SU-DHL-6 (cell line): ENCODE measurements at regions not wholly inside any gene's neighbourhood (a gene's known extent, or its start where the extent isn't known, plus 50 kb on each side); places are given as distances from the start of the nearest gene placed in this dataset.
"Not testable (repeated sequence)": the region's sequence is repeated elsewhere in the genome, so short reads cannot be mapped to it uniquely, and the experiment has no call there.

ENCODE experiments used
- H2AFZ ChIP-seq: fragments of 200-600 bp; sonication (generic); 2 replicates; pipeline ENCODE4 v1.6.1; 2014; ENCODE audit warnings: low read depth, mild to moderate bottlenecking, moderate library complexity, mixed read lengths, antibody characterized with exemption, low read length; ENCODE audit not compliant: severe bottlenecking
- H3F3A ChIP-seq: fragments of 200-600 bp; shearing (Covaris generic); 2 replicates; pipeline ENCODE4 v1.6.0; 2016; ENCODE audit warnings: antibody characterized with exemption, mild to moderate bottlenecking; ENCODE audit not compliant: insufficient read depth
- H3K27ac ChIP-seq: fragments of 200-600 bp; sonication (generic); 2 replicates; pipeline ENCODE4 v1.5.1; 2016; ENCODE audit warnings: low read depth, mild to moderate bottlenecking, low read length, moderate library complexity, mixed read lengths
- H3K27me3 ChIP-seq: fragments of 200-600 bp; sonication (generic), shearing (Covaris generic); 2 replicates; pipeline ENCODE4 v1.6.0; 2014; ENCODE audit warnings: mild to moderate bottlenecking, low read length
- H3K36me3 ChIP-seq: fragments of 200-600 bp; sonication (generic); 2 replicates; pipeline ENCODE4 v1.6.1; 2014; ENCODE audit warnings: mild to moderate bottlenecking, low read length, mixed read lengths
- H3K4me2 ChIP-seq: fragments of 300-600, 200-600 bp; shearing (Covaris generic), sonication (generic); 2 replicates; pipeline ENCODE4 v1.6.0; 2014; ENCODE audit warnings: low read length, low read depth, mild to moderate bottlenecking; ENCODE audit not compliant: poor library complexity, severe bottlenecking
- H3K4me3 ChIP-seq: fragments of 200-600 bp; sonication (generic); 2 replicates; pipeline ENCODE4 v1.5.1; 2014; ENCODE audit warnings: antibody characterized with exemption, low read length, mild to moderate bottlenecking, mixed read lengths; ENCODE audit not compliant: insufficient read depth, poor library complexity, severe bottlenecking
- H3K79me2 ChIP-seq: fragments of 200-600 bp; sonication (generic); 2 replicates; pipeline ENCODE4 v1.6.1; 2014; ENCODE audit warnings: mild to moderate bottlenecking, low read length, moderate library complexity; ENCODE audit not compliant: insufficient read depth
- H3K9ac ChIP-seq: fragments of 200-600 bp; sonication (generic); 2 replicates; pipeline ENCODE4 v1.7.0; 2014; ENCODE audit warnings: mild to moderate bottlenecking, low read length
- H3K9me2 ChIP-seq: fragments of 200-600 bp; sonication (generic); replicated peaks from 2 replicates; pipeline ENCODE4 v1.6.1; 2014; ENCODE audit warnings: low read length; ENCODE audit not compliant: insufficient read depth
- H3K9me3 ChIP-seq: fragments of 200-600 bp; sonication (generic); 2 replicates; pipeline ENCODE4 v1.6.1; 2014; ENCODE audit warnings: low read length, mixed read lengths; ENCODE audit not compliant: insufficient read depth
- H4K20me1 ChIP-seq: fragments of 200-600 bp; sonication (generic); 2 replicates; pipeline ENCODE4 v1.6.1; 2014; ENCODE audit warnings: low read depth, mild to moderate bottlenecking, antibody characterized with exemption, low read length, moderate library complexity, mixed read lengths
- EZH2phosphoT487 ChIP-seq: fragments of 200-600 bp; sonication (generic), shearing (Covaris generic); conservative IDR thresholded peaks from 2 replicates; pipeline ENCODE4 v1.6.1; 2018; ENCODE audit warnings: mild to moderate bottlenecking, antibody characterized with exemption, low read length, moderate library complexity, mixed read lengths
- TF ChIP-seq, protein P1 (sequence below): fragments of 200-600 bp; sonication (generic); IDR thresholded peaks from one replicate; pipeline ENCODE4 v1.5.1; 2017; ENCODE audit warnings: antibody characterized with exemption, mild to moderate bottlenecking, low read length, moderate library complexity; ENCODE audit not compliant: insufficient read depth, poor library complexity, severe bottlenecking

DNA sequence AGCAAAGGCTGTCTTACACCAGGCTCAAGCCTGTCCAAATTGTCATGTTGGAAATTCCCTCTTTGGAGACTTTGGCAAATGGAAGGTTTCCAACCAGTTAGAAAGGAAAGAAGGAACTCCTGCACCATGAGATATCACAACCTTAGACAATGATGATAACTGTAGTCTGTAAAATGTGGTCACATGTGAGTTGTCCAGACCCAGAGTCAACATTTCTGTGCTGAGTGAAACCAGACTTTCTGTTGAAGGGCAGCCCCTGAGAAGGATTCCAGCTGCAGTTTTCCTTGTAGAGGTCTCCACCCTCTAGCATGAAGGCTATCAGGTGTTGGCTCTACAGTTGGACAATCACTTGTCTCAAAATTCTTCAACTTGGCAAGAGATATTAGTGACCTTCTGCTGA, 82.4 kb downstream of the SOX3 start:
- Histone ChIP-seq H3K9me2 (no peaks in the 10 kb centered on the region), H3K36me3 (no peaks in the 10 kb centered on the region), H3K9ac (no peak overlapping the region), H3K27me3 (no peaks in the 10 kb centered on the region), H3K4me3 (no peak overlapping the region), H4K20me1 (no peaks in the 10 kb centered on the region), H3K9me3 (no peaks in the 10 kb centered on the region), H3K27ac (no peak overlapping the region), H2AFZ (no peak overlapping the region), H3F3A (no peaks in the 10 kb centered on the region), H3K4me2 (no peak overlapping the region), H3K79me2 (no peaks in the 10 kb centered on the region)
- no peak for TF ChIP-seq EZH2phosphoT487
- TF ChIP-seq, protein P1, sequence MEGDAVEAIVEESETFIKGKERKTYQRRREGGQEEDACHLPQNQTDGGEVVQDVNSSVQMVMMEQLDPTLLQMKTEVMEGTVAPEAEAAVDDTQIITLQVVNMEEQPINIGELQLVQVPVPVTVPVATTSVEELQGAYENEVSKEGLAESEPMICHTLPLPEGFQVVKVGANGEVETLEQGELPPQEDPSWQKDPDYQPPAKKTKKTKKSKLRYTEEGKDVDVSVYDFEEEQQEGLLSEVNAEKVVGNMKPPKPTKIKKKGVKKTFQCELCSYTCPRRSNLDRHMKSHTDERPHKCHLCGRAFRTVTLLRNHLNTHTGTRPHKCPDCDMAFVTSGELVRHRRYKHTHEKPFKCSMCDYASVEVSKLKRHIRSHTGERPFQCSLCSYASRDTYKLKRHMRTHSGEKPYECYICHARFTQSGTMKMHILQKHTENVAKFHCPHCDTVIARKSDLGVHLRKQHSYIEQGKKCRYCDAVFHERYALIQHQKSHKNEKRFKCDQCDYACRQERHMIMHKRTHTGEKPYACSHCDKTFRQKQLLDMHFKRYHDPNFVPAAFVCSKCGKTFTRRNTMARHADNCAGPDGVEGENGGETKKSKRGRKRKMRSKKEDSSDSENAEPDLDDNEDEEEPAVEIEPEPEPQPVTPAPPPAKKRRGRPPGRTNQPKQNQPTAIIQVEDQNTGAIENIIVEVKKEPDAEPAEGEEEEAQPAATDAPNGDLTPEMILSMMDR, result no peak

DNA sequence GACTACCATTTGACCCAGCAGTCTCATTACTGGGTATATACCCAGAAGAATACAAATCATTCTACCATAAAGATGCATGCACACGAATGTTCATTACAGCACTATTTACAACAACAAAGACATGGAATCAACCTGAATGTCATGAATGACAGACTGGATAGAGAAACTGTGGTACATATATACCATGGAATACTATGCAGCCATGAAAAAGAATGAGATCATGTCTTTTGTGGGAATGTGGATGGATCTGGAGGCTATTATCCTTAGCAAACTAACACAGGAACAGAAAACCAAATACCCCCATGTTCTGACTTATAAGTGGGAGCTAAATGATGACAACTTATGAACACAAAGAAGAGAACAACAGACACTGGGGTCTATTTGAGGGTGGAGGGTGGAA, 102.7 kb downstream of the SOX3 start:
- H3K36me3 ChIP-seq, H3K27ac ChIP-seq, H3K9me2 ChIP-seq, H3K4me3 ChIP-seq, H3K9me3 ChIP-seq, H3K9ac ChIP-seq, H2AFZ ChIP-seq, H3K4me2 ChIP-seq, H3K79me2 ChIP-seq, H3K27me3 ChIP-seq, H4K20me1 ChIP-seq, H3F3A ChIP-seq: not testable (repeated sequence)

DNA sequence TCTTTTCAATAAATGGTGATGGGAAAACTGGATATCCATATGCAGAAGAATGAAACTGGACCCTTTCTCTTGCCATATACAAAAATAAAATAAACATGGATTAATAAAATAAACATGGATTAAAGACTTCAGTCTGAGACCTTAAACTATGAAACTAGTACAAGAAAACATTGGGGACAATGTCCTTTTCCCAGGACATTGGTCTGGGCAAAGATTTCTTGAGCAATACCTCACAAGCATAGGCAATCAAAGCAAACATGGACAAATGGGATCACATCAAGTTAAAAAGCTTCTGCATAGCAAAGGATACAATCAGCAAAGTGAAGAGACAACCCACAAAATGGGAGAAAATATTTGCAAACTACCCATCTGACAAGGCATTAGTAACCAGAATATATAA, 108.5 kb downstream of the SOX3 start:
- not testable (repeated sequence) for H3K4me3 ChIP-seq, H3K9ac ChIP-seq, H3K4me2 ChIP-seq, H3F3A ChIP-seq, H3K27ac ChIP-seq, H3K9me2 ChIP-seq, H3K36me3 ChIP-seq, H3K27me3 ChIP-seq, H4K20me1 ChIP-seq, H3K9me3 ChIP-seq, H3K79me2 ChIP-seq, H2AFZ ChIP-seq

DNA sequence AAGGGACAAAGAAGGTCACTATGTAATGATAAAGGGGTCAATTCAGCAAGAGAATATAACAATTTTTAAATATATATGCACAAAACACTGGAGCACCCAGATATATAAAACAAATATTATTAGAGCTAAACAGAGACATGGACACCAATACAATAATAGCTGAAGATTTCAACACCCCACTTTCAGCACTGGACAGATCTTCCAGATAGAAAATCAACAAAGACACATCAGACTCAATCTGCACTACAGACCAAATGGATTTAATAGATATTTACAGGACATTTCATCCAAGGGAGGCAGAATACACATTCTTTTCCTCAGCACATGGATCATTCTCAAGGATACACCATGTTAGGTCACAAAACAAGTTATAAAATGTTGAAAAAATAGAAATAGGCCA, 111.4 kb downstream of the SOX3 start:
- TF ChIP-seq, protein P1, result no peak
- TF ChIP-seq EZH2phosphoT487, result no peak
- H3F3A ChIP-seq, result no peaks in the 10 kb centered on the region
- H3K4me3 ChIP-seq, result no peak overlapping the region
- H2AFZ ChIP-seq, result no peak overlapping the region
- H3K27ac ChIP-seq, result no peak overlapping the region
- no peaks in the 10 kb centered on the region for H3K36me3 ChIP-seq
- H3K79me2 ChIP-seq, result no peaks in the 10 kb centered on the region
- no peaks in the 10 kb centered on the region for H4K20me1 ChIP-seq
- H3K9me2 ChIP-seq, result no peaks in the 10 kb centered on the region
- H3K9me3 ChIP-seq, result no peaks in the 10 kb centered on the region
- H3K4me2 ChIP-seq, result no peak overlapping the region
- no peaks in the 10 kb centered on the region for H3K27me3 ChIP-seq
- H3K9ac ChIP-seq, result no peak overlapping the region
